ENCODE measurements at regions not wholly inside any gene's neighbourhood (a gene's known extent, or its start where the extent isn't known, plus 50 kb on each side); places are given as distances from the start of the nearest gene placed in this dataset.
"Not testable (repeated sequence)": the region's sequence is repeated elsewhere in the genome, so short reads cannot be mapped to it uniquely, and the experiment has no call there.

DNA sequence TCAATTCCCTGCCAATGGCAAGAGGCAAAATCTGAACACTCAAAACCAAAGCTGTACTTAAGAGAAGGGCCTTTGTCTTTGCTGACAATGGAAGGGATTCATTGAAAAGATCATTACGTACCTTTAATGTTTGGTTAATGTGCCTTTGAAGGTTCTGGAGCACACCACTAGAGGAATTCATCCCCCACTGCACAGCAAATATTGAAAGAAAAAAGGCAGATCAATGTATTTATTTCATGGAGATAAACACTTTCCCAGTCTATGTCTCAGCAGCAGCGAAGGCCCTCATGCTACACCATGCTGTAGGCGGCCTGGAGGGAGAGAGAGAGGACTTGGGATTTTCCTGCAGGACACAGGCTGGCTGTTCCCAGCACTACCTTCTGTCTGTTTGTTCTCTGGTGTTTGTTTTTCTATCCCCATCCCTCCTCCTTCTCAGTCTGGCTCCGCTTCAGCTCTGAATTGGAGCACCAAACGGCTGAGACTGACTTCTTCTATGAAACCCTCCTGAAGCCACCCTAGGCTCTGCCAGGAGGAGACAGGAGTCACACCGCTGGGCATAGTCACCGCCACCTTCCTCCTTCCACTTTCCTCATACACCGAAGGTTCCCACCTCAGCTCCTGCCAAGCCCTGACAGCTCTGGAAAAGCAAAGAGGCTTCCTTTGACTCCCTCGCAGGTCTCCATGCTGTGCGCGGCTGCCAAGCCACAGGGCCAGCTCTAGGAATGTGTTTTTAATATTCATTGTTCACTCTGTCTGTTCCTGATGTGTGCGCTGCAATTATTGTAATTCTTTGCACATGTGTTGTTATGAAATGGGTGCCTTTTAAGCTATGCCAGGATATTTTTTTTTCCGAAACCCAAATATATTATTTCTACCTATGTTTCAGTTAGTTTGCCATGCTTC is 301.5 kb downstream of the FZD1 start:
- DNase-seq (ENCODE audit: low read depth in 2 of 3, low spot score in 1 of 3) = no peak

- no peak for DNase-seq (ENCODE audit: low read depth in 2 of 3, low spot score in 1 of 3)
Observed at GRCh38 chr7:91566402-91566732, 302.1 kb downstream of the FZD1 start.

DNA sequence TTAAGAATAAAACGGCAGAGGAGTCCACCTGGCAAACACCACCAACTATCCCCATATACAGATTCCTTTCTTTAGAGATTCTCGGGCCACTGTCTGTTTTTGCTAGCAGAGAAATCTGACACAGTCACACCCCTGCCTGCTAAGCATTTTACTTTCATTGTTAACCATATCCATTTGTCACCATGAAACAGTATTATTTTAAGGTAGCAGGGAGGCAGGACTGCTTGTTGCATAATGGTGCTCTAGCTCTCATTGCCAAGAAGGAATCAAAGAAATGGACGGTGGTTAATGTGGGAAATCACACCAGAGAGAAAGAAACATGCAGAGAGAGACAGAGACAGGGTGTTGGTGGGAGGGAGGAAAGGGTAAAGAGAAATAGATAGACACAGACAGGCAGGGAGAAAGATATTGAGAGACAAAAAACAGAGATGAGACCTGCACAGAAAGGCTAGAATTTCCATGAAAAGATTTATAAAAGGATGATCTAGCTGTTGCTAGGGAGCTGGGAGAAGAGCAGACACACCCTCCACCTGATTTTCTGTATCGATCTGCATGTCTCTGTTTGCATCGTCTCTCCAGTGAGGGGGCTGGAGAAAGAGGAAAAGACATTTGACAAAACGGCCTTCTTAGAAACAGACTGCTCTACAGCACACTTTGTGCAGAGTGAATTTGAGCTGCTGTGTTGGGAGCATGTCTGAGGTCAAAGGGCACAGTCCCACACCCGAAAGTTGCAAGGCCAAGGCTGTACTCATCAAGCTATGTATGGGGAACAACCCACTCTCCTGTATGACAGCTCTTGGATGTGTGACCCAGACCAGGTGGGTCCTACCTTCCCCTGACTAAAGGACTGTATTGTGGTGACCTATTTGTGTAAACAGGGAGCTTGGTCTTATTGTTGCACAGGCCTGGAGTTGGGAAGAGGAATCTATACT is 303.1 kb downstream of the FZD1 start:
- no peak for DNase-seq (ENCODE audit: low read depth in 2 of 3, low spot score in 1 of 3)

GRCh38 chr7:91568138-91568537 is 303.9 kb downstream of the FZD1 start:
- no peak for DNase-seq (ENCODE audit: low read depth in 2 of 3, low spot score in 1 of 3)

GRCh38 chr7:91569728-91570457 is 305.7 kb downstream of the FZD1 start:
- DNase-seq (ENCODE audit: low read depth in 2 of 3, low spot score in 1 of 3) = no peak

- DNase-seq (ENCODE audit: low read depth in 2 of 3, low spot score in 1 of 3) = no peak
Observed at GRCh38 chr7:91570560-91570959, 306.3 kb downstream of the FZD1 start.

GRCh38 chr7:91571601-91572000 is 307.4 kb downstream of the FZD1 start:
- no peak for DNase-seq (ENCODE audit: low read depth in 2 of 3, low spot score in 1 of 3)

DNA sequence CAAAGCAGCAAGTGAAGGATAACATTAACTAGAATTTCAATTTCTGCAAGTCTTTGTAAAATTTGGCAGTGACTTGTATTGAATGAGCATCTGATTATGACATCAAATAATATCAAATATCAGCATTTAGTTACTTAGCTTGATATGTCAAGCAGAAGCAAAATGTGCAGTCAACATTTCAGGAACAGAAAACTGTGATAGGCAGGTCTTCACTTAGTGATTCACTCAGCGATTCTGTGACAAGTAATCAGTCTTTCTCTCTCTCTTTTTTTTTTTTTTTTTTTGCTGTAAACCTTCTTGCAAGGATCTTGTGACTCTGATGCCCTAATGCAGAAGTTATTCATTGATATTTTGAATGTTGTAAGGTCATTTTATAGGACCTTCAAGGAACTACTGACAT is 307.1 kb downstream of the MTERF1 start:
- DNase-seq (ENCODE audit: low read depth in 2 of 3, low spot score in 1 of 3) = no peak

DNA sequence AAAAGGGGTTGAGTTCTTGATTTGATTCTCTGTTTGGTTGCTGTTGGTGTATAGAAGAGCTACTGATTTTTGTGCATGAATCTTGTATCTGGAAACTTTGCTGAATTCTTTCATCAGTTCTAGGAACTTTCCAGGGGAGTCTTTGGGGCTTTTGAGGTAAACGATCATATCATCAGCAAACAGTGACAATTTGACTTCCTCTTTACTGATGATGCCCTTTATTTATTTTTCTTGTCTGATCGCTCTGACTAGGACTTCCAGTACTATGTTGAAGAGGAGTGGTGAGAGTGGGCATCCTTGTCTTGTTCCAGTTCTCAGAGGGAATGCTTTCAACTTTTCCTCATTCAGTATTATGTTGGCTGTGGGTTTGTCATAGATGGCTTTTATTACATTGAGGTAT is 304.0 kb downstream of the MTERF1 start:
- DNase-seq (ENCODE audit: low read depth in 2 of 3, low spot score in 1 of 3) = not testable (repeated sequence)

- DNase-seq (ENCODE audit: low read depth in 2 of 3, low spot score in 1 of 3) = no peak
Observed at GRCh38 chr7:91579837-91580236, 300.7 kb downstream of the MTERF1 start.

DNA sequence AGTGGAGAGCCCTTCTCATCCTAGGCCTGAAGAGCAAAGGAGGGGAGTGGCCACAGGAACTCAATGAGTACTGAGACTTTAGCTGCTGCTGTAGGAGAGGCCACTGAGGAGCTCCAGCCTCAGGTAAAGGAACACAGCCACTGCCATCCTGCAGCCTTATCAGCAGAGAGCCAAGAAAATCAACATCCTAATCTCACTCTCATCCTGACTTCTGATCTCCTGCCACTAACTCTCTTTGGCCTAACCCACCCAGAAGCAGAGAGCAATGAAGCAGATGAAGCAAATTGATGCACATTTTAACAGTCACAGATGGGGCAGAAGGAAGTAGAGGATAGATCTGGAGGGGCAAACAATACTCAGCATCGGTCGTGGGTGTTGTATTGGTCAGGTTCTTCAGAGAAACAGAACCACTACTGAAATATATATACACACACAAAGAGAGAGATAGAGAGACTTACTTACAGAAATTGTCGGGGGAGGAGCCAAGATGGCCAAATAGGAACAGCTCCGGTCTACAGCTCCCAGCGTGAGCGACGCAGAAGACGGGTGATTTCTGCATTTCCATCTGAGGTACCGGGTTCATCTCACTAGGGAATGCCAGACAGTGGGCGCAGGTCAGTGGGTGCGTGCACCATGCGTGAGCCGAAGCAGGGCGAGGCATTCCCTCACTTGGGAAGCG is 297.6 kb downstream of the MTERF1 start:
- DNase-seq (ENCODE audit: low read depth in 2 of 3, low spot score in 1 of 3) = no peak

DNA sequence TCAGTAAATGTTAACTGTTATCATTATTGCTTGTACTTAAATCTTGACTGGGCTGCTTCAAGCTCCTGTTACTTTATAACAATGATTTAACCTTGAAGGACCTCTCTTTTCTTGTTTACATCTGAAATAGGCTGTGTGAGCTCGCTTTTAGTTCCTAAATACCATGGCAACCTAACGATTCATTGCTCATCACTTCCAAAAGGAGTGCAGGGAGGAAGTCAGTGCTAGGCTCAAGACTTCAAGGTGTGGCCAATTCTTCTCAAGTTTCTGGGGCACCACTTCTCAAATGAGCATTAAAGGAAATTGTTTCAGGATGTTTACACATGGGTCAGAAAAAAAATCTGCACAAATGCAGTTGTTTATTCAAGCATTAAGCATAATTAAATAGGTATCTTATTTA is 284.2 kb downstream of the MTERF1 start:
- no peak for DNase-seq (ENCODE audit: low read depth in 2 of 3, low spot score in 1 of 3)

GRCh38 chr7:91598791-91599190 is 281.7 kb downstream of the MTERF1 start:
- no peak for DNase-seq (ENCODE audit: low read depth in 2 of 3, low spot score in 1 of 3)

DNA sequence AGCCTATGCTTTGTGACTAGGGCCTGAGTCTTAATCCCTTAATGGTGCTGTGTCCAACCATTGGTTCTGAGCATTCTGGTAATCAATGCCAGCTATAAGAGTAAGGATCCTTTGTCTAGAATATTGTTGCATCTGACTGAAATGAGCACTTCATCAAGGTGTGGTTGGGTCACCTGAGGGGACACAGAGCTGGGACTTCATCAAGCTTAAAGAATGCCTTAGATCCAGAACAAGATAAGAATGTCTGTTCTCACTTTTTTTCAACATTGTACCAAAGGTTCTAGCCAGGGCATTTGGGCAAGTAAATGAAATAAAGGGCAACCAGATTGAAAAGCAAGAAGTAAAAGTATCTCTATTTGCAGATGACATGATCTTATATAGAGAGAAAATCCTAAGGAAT is 280.4 kb downstream of the MTERF1 start:
- DNase-seq (ENCODE audit: low read depth in 2 of 3, low spot score in 1 of 3) = no peak

DNA sequence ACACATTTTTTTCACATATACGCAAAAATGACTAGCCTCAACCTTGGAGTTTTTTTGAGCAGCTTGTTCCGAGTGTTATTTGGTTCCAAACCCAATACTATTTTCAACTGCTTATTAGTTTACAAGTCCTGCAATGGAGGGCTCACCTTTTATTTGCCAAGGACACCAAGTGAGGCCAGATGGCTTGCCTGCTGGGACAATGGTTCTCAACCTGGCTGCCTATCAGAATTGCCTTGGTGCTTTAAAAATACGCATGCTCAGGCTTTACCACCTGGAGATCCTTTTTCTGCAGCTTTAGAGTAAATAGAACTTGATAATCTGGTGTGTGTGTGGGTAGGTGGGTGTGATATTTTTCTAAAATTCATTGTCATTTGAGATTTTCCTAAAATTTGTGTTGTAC is 276.8 kb downstream of the MTERF1 start:
- no peak for DNase-seq (ENCODE audit: low read depth in 2 of 3, low spot score in 1 of 3)

DNA sequence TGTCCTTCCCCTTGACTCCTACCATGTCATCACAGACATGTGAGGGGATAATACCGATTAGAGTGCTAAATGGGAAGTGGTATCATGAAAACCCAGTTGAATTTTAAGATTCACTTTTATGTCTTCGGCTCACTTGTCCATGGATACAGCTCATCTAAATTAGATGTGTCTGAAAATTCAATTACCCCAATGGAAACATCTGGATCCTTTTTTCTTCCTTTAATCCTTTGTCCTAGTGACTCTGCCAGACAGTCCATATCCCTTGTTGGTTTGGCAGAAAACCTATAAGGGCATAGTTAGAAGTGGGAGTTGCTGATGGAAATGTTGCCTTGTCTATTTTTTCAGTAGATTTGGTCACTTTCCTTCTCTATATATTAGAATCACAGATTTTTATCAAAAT is 271.9 kb downstream of the MTERF1 start:
- DNase-seq (ENCODE audit: low read depth in 2 of 3, low spot score in 1 of 3) = no peak

GRCh38 chr7:91609525-91609924 is 271.0 kb downstream of the MTERF1 start:
- no peak for DNase-seq (ENCODE audit: low read depth in 2 of 3, low spot score in 1 of 3)

DNA sequence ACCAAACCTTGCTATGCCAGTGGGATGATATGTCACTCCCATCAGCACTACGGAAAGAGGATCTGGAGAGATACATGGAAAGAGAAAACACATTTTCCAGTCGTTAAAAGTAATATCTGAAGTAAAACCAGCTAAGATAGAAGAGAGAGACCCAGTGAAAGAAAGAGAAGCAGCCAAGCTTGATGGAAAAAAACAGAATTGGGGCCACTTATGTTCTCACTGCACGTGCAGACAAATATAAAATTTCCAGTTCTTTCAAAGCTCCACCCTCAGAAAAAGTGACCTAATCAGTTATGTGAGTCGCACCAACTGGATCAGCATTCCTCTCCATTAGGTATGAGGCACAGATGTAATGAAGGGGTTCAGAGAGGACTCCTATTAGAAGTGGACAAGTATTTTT is 266.1 kb downstream of the MTERF1 start:
- no peak for DNase-seq (ENCODE audit: low read depth in 2 of 3, low spot score in 1 of 3)

GRCh38 chr7:91618776-91619765 is 261.4 kb downstream of the MTERF1 start:
- no peak for DNase-seq (ENCODE audit: low read depth in 2 of 3, low spot score in 1 of 3)

GRCh38 chr7:91620827-91621226 is 259.7 kb downstream of the MTERF1 start:
- DNase-seq (ENCODE audit: low read depth in 2 of 3, low spot score in 1 of 3) = no peak

All from stimulated activated CD4-positive, alpha-beta T cell treated with anti-CD3 and anti-CD28 coated beads, Interleukin-12 subunit alpha, Interleukin-12 subunit beta, amount 100 ng/mL, for 48 hours (primary cell).